DND-41 (cell line): ENCODE measurements at regions not wholly inside any gene's neighbourhood (a gene's known extent, or its start where the extent isn't known, plus 50 kb on each side); places are given as distances from the start of the nearest gene placed in this dataset.

Experiments
- ATAC-seq: fragments of 200-7000 bp; cut with Tn5 transposase; 3 replicates; pipeline ENCODE4 v1.9.1; 2021; ENCODE audit warnings: low read depth; ENCODE audit not compliant: insufficient read depth
- DNase-seq: peaks from one replicate; pipeline ENCODE4 v3.0.0-alpha.2; 2020
- H2AFZ ChIP-seq: 2 replicates; pipeline ENCODE4 v1.6.0; 2012; ENCODE audit warnings: low read depth, low read length
- H3K27ac ChIP-seq: 2 replicates; pipeline ENCODE4 v1.5.1; 2012; ENCODE audit warnings: low read length, inconsistent platforms
- H3K27me3 ChIP-seq: fragments of 200-600 bp; sonication (generic); 2 replicates; pipeline ENCODE4 v1.6.0; 2012; ENCODE audit warnings: low read length, mild to moderate bottlenecking, inconsistent platforms; ENCODE audit not compliant: insufficient read depth, poor library complexity
- H3K36me3 ChIP-seq: 2 replicates; pipeline ENCODE4 v1.5.1; 2012; ENCODE audit warnings: low read length, inconsistent platforms; ENCODE audit not compliant: insufficient read depth
- H3K4me1 ChIP-seq: 2 replicates; pipeline ENCODE4 v1.5.1; 2012; ENCODE audit warnings: mild to moderate bottlenecking, low read length; ENCODE audit not compliant: insufficient read depth
- H3K4me2 ChIP-seq: 2 replicates; pipeline ENCODE4 v1.6.0; 2012; ENCODE audit warnings: mild to moderate bottlenecking, moderate library complexity, low read length, inconsistent platforms; ENCODE audit not compliant: insufficient read depth
- H3K4me3 ChIP-seq, 2 experiments: fragments of 200-600 bp in 1 of 2; shearing (Covaris generic) in 1 of 2; 2 replicates each; pipeline ENCODE4 v1.5.1; 2012 to 2016; ENCODE audit warnings: inconsistent platforms in 2 of 2, low read length in 2 of 2, mild to moderate bottlenecking in 2 of 2, low read depth in 1 of 2, moderate library complexity in 1 of 2
- H3K79me2 ChIP-seq: 2 replicates; pipeline ENCODE4 v1.6.0; 2012; ENCODE audit warnings: low read length, inconsistent platforms; ENCODE audit not compliant: insufficient read depth
- H3K9ac ChIP-seq: 2 replicates; pipeline ENCODE4 v1.6.0; 2012; ENCODE audit warnings: low read depth, mild to moderate bottlenecking, inconsistent platforms, low read length, moderate library complexity
- H3K9me3 ChIP-seq: 2 replicates; pipeline ENCODE4 v1.5.1; 2012; ENCODE audit warnings: low read length, moderate library complexity, mild to moderate bottlenecking, inconsistent platforms; ENCODE audit not compliant: insufficient read depth, severe bottlenecking
- H4K20me1 ChIP-seq: 2 replicates; pipeline ENCODE4 v1.6.0; 2012; ENCODE audit warnings: low read length; ENCODE audit not compliant: insufficient read depth
- EZH2 ChIP-seq: IDR thresholded peaks from 3 replicates; pipeline ENCODE4 v1.6.1; 2012; ENCODE audit warnings: borderline replicate concordance, low read depth, mild to moderate bottlenecking, moderate library complexity, low read length, inconsistent platforms; ENCODE audit not compliant: severe bottlenecking
- TF ChIP-seq, protein P1 (sequence below): IDR thresholded peaks from 2 replicates; pipeline ENCODE4 v1.5.1; 2012; ENCODE audit warnings: borderline replicate concordance, low read length, moderate library complexity, mild to moderate bottlenecking; ENCODE audit not compliant: poor library complexity, severe bottlenecking; ENCODE audit errors: extremely low read depth

DNA sequence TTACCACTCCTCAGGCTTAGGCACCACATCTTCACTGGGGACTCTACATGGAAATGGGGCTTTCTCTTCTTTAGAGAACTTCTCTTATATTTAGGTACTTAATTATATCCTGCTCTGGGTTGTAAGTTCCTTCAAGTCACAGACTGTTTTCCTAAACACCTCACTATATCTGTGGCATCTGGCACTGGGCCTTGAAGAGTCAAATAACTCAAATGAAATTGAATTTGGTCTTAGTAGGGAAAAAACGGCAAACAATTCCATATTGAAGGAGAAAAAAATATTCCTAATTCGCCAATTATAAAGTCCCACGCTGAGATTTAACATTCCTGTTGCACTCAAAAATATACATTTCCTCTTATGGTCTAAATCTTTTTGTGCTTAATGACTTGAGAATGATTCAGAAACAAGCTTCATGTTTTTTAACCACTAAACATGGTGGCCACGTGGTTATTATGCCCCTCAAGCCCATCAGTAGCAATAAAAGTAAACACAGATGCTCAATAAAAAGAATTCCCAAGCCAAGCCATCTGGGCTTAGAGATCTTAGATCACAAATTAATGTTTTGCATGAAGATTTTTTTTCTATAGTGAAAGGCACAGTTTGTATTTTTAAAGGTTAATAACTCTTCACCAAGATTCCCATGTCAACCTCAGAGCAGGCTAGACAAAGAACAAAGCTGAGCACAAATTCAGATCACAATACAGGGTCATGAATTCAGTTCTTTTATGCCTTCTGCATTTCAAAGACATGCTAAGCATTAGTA is 105.5 kb upstream of the SYT4 start:
- TF ChIP-seq, protein P1, sequence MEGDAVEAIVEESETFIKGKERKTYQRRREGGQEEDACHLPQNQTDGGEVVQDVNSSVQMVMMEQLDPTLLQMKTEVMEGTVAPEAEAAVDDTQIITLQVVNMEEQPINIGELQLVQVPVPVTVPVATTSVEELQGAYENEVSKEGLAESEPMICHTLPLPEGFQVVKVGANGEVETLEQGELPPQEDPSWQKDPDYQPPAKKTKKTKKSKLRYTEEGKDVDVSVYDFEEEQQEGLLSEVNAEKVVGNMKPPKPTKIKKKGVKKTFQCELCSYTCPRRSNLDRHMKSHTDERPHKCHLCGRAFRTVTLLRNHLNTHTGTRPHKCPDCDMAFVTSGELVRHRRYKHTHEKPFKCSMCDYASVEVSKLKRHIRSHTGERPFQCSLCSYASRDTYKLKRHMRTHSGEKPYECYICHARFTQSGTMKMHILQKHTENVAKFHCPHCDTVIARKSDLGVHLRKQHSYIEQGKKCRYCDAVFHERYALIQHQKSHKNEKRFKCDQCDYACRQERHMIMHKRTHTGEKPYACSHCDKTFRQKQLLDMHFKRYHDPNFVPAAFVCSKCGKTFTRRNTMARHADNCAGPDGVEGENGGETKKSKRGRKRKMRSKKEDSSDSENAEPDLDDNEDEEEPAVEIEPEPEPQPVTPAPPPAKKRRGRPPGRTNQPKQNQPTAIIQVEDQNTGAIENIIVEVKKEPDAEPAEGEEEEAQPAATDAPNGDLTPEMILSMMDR: no peak
- TF ChIP-seq EZH2: no peak
- H3K4me2 ChIP-seq: no peak overlapping the region

DNA sequence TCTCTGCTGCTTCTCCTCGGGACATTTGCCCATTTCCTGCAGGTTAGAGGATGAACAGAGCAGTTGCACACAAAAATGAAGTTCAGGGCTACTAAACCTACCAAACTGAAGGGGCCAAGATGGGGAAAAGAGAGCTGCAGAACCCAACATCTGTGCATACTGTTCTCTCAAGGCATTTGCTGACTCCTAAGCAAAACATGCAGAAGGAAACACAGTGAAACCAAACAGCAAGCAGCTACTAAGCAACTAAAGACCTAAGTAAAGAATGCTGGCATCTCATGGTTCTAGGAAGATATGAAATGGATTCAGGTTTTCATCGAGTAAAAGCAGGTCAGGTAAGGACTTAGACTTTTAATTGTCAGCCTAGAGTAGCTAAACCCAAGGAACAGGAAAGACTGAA is 111.9 kb upstream of the SYT4 start:
- no peaks in the 10 kb centered on the region for H3K36me3 ChIP-seq
- no peaks in the 10 kb centered on the region for H3K79me2 ChIP-seq
- H3K27ac ChIP-seq: no peak overlapping the region
- no peaks in the 10 kb centered on the region for H4K20me1 ChIP-seq
- TF ChIP-seq, protein P1: no peak
- no peak for TF ChIP-seq EZH2
- no peaks in the 10 kb centered on the region for H3K4me1 ChIP-seq
- no peaks in the 10 kb centered on the region for H3K9me3 ChIP-seq
- DNase-seq: no peak
- no peak overlapping the region for H2AFZ ChIP-seq
- no peak overlapping the region for H3K9ac ChIP-seq
- no peaks in the 10 kb centered on the region for H3K27me3 ChIP-seq
- no peak overlapping the region for H3K4me2 ChIP-seq
- no peak overlapping the region for H3K4me3 ChIP-seq
- ATAC-seq: no peak

More for the DNA sequence above, 105.5 kb upstream of the SYT4 start:
- Histone ChIP-seq H4K20me1 (no peaks in the 10 kb centered on the region), H3K9ac (no peak overlapping the region), H3K27me3 (no peaks in the 10 kb centered on the region), H3K9me3 (no peaks in the 10 kb centered on the region), H3K4me1 (no peaks in the 10 kb centered on the region), H3K36me3 (no peaks in the 10 kb centered on the region), H2AFZ (no peak overlapping the region), H3K4me3 (no peak overlapping the region), H3K79me2 (no peaks in the 10 kb centered on the region), H3K27ac (no peak overlapping the region)
- ATAC-seq: no peak
- DNase-seq: no peak

DNA sequence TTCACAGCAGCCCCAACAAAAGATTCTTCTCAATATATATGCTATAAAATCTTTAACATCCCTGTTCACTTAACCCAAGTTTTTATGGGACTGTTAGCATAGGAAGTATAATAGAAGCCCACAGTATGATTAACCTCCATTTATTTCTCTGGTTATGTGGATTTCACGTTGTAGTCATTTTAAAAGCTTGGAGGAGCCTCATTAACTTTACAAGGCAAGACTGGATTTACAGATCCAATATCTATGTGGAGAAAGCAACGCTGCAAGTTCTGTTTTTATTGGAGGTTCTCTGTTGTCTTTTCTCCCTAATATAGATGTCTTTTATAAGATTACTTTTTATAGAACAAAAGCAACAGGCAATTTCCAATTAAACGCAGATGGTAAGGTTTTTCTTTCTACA is 114.9 kb upstream of the SYT4 start:
- DNase-seq: no peak
- Histone ChIP-seq H4K20me1 (no peaks in the 10 kb centered on the region), H3K4me3 (no peak overlapping the region), H3K4me1 (no peaks in the 10 kb centered on the region), H3K4me2 (no peak overlapping the region), H2AFZ (no peak overlapping the region), H3K9me3 (no peaks in the 10 kb centered on the region), H3K9ac (no peak overlapping the region), H3K36me3 (no peaks in the 10 kb centered on the region), H3K79me2 (no peaks in the 10 kb centered on the region), H3K27me3 (no peaks in the 10 kb centered on the region), H3K27ac (no peak overlapping the region)
- TF ChIP-seq EZH2: no peak
- TF ChIP-seq, protein P1: no peak
- no peak for ATAC-seq
